HG03175 (cell line): ENCODE measurements at regions not wholly inside any gene's neighbourhood (a gene's known extent, or its start where the extent isn't known, plus 50 kb on each side); places are given as distances from the start of the nearest gene placed in this dataset.

Experiments
- ATAC-seq: cut with Tn5 transposase; IDR thresholded peaks from one replicate; pipeline ENCODE4 v1.9.1; 2021; ENCODE audit warnings: mild to moderate bottlenecking, moderate library complexity; ENCODE audit not compliant: unreplicated experiment

- ATAC-seq, result no peak
Observed at GRCh38 chr12:88310069-88310468, 168.0 kb downstream of the TMTC3 start.

GRCh38 chr12:88310666-88311065 lies 168.6 kb downstream of the TMTC3 start:
- ATAC-seq, result no peak

DNA sequence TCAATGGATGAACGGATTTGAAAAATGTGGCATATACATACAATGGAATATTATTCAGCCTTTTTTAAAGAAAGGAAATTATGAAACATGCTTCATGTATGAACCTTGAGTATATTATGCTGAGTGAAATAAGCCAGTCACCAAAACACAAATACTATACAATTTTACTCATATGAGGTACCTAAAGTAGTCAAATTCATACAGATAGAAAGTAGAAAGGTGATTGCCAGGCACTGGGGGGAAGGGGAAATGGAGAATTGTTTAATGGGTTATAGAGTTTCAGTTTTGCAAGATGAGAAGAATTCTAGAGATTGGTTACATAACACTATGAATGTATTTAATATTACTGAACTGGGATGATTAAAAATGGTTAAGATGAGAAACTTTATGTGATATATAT lies 171.4 kb downstream of the TMTC3 start:
- ATAC-seq, result peak; percentile 50

DNA sequence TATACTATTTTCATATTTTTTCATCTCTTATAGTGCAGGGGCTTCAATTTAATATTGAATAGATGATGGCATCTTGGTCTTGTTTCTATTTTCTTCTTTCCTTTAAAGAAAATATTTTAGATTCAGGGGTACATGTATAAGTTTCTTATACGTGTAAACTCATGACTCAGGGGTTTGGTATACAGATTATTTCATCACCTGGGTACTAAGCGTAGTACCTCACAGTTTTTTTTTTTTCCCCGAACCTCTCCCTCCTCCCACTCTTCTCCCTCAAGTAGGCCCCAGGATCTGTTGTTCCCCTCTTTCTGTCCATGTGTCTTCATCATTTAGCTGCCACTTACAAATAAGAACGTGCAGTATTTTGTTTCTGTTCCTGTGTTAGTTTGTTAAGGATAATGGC lies 172.6 kb downstream of the TMTC3 start:
- no peak for ATAC-seq

DNA sequence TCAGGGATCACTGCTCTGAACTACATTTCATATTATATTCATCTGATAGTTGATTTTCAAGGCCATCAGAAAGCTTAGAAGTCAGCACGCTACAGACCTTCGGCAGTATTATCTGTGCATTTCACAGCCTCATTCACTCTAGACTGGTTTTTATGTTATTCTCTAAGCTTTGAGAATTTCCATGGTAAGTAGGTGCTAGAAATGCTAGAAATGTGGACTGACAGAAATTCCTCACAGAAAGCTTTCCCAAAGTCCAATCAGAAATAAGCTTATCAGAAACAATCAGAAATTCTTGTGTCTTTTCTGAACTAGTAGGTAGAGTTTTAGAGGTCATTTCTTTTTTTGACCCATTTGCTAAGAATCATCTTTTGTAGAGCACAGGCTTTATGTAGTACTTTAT lies 176.6 kb downstream of the TMTC3 start:
- no peak for ATAC-seq

DNA sequence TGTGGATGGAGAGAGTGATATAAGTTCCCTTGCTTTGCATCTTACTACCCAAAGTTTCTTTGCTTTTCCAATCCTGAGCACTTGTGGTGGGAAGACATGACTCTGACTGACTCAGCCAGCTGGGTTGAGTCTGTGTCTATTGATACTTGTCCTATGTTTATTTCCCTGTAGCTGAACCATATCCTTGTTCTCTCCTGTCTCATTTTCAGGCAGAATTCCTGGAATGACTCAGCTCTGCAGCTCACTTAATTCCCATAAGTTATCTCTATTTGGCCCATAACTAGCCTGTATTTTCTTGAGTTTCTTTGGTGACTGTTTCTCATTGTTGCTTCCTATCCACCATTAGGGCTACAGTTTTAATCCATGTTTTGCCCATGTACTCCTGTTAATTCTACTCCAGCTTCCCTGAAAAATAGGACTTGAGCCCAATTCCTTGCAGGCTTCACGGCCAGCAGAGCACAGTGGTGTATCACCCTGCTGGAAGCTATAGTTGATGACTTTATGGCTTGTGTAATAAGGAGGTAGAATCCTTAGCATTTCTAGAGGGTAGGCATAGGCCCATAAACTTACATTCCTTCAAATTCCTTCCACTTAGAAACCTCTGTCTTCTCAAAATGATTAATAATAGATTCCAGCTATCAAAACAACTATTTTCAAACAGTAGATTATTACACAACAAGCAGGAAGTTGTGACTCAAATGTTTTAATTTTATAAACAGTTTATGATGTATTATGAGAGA lies 183.1 kb downstream of the TMTC3 start:
- no peak for ATAC-seq

DNA sequence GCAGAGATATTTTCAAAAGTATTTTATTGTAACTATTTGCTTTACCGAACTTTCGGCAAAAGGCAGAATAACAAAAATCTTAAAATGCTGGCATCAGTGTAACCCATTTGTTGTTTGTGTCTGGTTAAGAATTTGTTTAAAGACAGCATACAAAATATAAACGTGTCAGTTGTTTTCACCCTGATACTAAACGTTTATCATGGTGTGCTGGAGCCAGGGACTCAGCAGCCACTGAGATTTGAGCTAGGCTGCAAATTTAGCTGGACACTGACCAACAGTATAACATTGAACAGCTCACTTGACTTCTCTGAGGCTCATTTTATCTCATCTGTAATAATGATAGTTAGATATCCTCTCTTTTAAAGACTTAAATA lies 183.7 kb downstream of the TMTC3 start:
- ATAC-seq, result no peak

DNA sequence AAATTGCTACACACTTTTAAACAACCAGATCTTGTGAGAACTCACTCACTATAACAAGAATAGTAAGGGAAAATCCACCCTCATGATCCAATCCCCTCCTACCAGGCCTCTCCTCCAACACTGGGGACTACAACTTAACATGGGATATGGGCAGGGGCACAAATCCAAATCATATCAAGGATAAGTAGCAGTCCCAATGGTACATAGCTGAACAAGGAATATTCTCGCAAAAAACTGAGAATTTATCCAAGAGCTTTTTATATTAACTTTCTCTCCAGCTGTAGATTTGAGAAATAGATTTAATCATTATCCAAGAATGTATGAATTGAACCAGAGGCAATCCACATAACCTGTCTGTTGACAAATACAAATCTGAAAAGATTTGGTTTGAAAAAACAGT lies 185.2 kb downstream of the TMTC3 start:
- no peak for ATAC-seq

DNA sequence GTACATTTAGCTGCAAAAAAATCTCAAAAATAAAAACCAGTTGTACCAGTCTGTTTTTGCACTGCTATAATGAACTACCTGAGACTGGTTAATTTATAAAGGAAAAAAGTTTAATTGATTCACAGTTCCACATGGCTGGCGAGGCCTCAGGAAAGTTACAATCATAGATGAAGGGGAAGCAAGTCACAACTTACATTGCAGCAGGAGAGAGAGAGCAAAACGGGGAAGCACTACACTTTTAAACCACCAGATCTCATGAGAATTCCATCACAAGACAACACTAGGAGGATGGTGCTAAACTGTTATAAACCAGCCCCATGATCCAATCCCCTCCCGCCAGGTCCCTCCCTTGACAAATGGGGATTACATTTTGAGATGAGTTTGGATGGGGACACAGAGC lies 186.0 kb downstream of the TMTC3 start:
- ATAC-seq, result no peak

DNA sequence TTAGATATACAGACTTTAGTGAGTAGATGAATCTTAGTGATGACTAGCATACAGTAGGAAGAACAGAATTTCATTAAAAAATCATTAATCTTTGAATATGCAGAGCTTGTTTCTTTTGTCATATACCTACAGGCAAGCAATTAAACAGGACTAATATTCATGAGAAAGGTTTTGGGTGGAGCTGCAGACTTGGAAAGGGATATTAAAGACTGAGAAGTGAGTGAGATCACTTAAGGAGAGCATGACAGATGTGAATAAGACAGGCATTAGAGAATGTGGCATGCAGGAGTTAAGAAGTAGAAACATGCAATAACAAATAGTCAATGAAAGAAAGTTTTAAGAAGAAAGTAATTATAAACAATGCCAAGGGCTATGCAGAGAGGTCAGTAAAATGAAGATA lies 187.7 kb downstream of the TMTC3 start:
- no peak for ATAC-seq

GRCh38 chr12:88334271-88334670 lies 192.2 kb downstream of the TMTC3 start:
- no peak for ATAC-seq

GRCh38 chr12:88336076-88336739 lies 194.1 kb downstream of the TMTC3 start:
- ATAC-seq, result no peak

DNA sequence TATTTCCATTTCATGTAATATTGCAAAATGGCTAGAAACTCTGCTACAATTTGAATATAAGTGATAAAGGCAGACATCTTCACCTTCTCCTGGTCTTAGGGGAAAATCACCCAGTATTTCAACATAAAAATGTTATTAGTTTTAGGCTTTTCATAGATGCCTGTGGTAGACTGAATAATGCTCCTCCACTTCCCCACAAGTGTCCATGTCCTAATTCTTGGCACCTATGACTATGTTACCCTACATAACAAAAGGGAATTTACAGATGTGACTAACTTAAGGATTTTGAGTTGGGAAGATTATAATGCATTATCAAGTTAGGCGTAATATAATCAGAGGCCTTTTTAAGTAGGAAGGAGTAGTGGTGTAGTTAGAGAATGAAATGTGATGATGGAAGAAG lies 196.4 kb downstream of the TMTC3 start:
- ATAC-seq, result no peak

- ATAC-seq, result no peak
Observed at GRCh38 chr12:88339254-88339949, 197.3 kb downstream of the TMTC3 start.

DNA sequence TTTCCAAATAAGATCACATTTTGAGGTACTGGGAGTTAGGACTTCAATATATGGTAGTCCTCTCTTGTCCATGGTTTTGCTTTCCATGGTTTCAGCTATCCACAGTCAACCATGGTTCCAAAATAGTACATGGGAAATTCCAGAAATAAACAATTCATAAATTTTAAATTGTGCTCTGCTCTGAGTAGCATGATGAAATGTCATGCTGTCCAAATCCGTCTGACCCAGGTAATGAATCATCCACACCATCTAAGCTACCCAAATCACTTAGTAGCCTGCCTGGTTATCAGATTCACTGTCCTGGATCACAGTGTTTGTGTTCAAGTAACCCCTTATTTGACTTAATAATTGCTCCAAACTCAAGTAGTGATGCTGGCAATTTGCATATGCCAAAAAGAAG lies 197.9 kb downstream of the TMTC3 start:
- no peak for ATAC-seq

GRCh38 chr12:88342251-88342806 lies 200.2 kb downstream of the TMTC3 start:
- no peak for ATAC-seq

GRCh38 chr12:88351146-88351545 lies 209.0 kb downstream of the TMTC3 start:
- ATAC-seq, result no peak

DNA sequence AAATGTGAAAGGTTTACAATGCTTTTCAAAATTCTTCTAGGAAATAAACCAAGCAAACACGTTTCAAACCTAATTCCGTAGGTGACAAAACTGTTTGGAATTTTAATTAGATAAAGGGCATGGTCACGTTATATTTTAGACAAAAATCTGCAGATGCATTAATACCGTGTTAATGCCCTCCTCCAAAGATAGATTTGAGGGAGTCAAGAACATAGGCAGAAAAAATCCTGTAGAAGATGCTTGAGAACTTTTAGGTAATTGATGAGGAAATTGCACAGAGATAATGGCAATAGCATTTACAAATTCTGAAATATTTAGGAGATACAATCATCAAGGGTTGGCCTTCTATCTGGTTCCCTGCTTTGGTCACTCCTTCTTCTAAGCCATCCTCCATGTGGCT lies 212.6 kb downstream of the TMTC3 start:
- ATAC-seq, result no peak

DNA sequence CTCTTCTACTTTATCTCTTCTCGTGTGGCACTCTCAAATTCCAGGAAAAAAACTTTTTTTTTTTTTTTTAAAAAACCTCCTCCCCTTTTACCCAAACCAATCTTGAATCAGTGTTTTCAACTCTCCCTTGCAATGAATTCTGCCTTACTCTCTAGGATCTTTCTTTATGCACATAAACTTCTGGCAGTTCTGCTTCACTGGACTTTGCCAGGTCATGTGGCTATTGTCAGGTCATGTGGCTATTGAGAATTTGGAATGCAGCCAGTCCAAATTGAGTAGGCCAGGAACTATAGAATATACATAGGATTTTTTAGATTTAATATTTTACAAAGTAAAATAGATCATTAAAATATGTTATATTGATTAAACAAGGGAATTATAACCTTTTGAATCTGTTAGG lies 218.2 kb downstream of the TMTC3 start:
- no peak for ATAC-seq

DNA sequence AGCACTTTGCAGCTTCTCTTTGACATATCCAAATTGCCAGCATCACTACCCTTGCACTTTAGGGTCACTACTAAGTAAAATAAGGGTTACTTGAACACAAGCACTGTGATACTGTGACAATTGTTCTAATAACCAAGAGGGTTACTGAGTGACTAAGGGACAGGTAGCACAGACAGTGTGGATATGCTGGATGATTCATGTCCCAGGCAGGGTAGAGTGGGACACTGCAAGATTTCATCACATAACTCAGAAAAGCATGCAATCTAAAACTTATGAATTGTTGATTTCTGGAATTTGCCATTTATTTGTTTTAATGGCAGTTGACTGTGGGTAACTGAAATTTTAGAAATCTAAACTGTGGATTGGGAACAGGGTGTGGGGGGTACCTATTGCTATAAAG lies 218.8 kb downstream of the KITLG start:
- no peak for ATAC-seq

GRCh38 chr12:88362439-88362838 lies 217.8 kb downstream of the KITLG start:
- no peak for ATAC-seq

GRCh38 chr12:88365403-88365802 lies 214.9 kb downstream of the KITLG start:
- ATAC-seq, result no peak
